ENCODE measurements at regions not wholly inside any gene's neighbourhood (a gene's known extent, or its start where the extent isn't known, plus 50 kb on each side); places are given as distances from the start of the nearest gene placed in this dataset.
"Not testable (repeated sequence)": the region's sequence is repeated elsewhere in the genome, so short reads cannot be mapped to it uniquely, and the experiment has no call there.

GRCh38 chr2:125961739-125962138, 694.2 kb upstream of the GYPC start:
- POLR2A ChIA-PET, result no interaction called here

GRCh38 chr2:125979886-125980285, 676.1 kb upstream of the GYPC start:
- CTCF ChIA-PET, result no interaction called here
- POLR2A ChIA-PET, result no interaction called here

More at GRCh38 chr2:125961739-125962138, 694.2 kb upstream of the GYPC start:
- CTCF ChIA-PET, result no interaction called here

GRCh38 chr2:125983364-125983763, 672.6 kb upstream of the GYPC start:
- ChIA-PET POLR2A (no interaction called here), CTCF (interaction anchor here (1.0 kb wide), 1 partner anchor 9 kb away, joined by 4 read pairs; no protein-coding TSS in a partner anchor)

GRCh38 chr2:126029316-126029715, 626.6 kb upstream of the GYPC start:
- ChIA-PET POLR2A (no interaction called here), CTCF (no interaction called here)

- POLR2A ChIA-PET, result no interaction called here
- CTCF ChIA-PET, result no interaction called here
Measured at GRCh38 chr2:126038861-126039260, 617.1 kb upstream of the GYPC start.

- ChIA-PET POLR2A (no interaction called here), CTCF (no interaction called here)
Measured at GRCh38 chr2:126041391-126042047, 614.4 kb upstream of the GYPC start.

- ChIA-PET CTCF (no interaction called here), POLR2A (no interaction called here)
Measured at GRCh38 chr2:126042089-126042488, 613.9 kb upstream of the GYPC start.

GRCh38 chr2:126048719-126049118, 607.2 kb upstream of the GYPC start:
- ChIA-PET CTCF (no interaction called here), POLR2A (no interaction called here)

GRCh38 chr2:126049461-126049860, 606.5 kb upstream of the GYPC start:
- POLR2A ChIA-PET, result no interaction called here
- CTCF ChIA-PET, result no interaction called here

GRCh38 chr2:126050991-126051736, 604.8 kb upstream of the GYPC start:
- CTCF ChIA-PET, result no interaction called here

GRCh38 chr2:126051737-126052240, 604.2 kb upstream of the GYPC start:
- CTCF ChIA-PET, POLR2A ChIA-PET: not testable (repeated sequence)

More at GRCh38 chr2:126050991-126051736, 604.8 kb upstream of the GYPC start:
- POLR2A ChIA-PET, result no interaction called here

GRCh38 chr2:126059379-126059778, 596.6 kb upstream of the GYPC start:
- POLR2A ChIA-PET, result no interaction called here
- CTCF ChIA-PET, result no interaction called here

- ChIA-PET POLR2A (no interaction called here), CTCF (no interaction called here)
Measured at GRCh38 chr2:126085011-126085795, 570.8 kb upstream of the GYPC start.

GRCh38 chr2:126100962-126101361, 555.0 kb upstream of the GYPC start:
- CTCF ChIA-PET, result no interaction called here
- POLR2A ChIA-PET, result no interaction called here

- ChIA-PET CTCF (no interaction called here), POLR2A (no interaction called here)
Measured at GRCh38 chr2:126106006-126106405, 550.0 kb upstream of the GYPC start.

GRCh38 chr2:126107883-126108282, 548.1 kb upstream of the GYPC start:
- POLR2A ChIA-PET, result no interaction called here
- CTCF ChIA-PET, result no interaction called here

- ChIA-PET POLR2A (no interaction called here), CTCF (no interaction called here)
Measured at GRCh38 chr2:126115975-126116374, 540.0 kb upstream of the GYPC start.

- ChIA-PET POLR2A (no interaction called here), CTCF (no interaction called here)
Measured at GRCh38 chr2:126117886-126118285, 538.1 kb upstream of the GYPC start.

- POLR2A ChIA-PET, result no interaction called here
- CTCF ChIA-PET, result no interaction called here
Measured at GRCh38 chr2:126145752-126146151, 510.2 kb upstream of the GYPC start.

GRCh38 chr2:126154256-126154785, 501.6 kb upstream of the GYPC start:
- ChIA-PET CTCF (no interaction called here), POLR2A (no interaction called here)

- CTCF ChIA-PET, POLR2A ChIA-PET: not testable (repeated sequence)
Measured at GRCh38 chr2:126160950-126161349, 495.0 kb upstream of the GYPC start.
